ENCODE measurements at regions not wholly inside any gene's neighbourhood (a gene's known extent, or its start where the extent isn't known, plus 50 kb on each side); places are given as distances from the start of the nearest gene placed in this dataset.

DNA sequence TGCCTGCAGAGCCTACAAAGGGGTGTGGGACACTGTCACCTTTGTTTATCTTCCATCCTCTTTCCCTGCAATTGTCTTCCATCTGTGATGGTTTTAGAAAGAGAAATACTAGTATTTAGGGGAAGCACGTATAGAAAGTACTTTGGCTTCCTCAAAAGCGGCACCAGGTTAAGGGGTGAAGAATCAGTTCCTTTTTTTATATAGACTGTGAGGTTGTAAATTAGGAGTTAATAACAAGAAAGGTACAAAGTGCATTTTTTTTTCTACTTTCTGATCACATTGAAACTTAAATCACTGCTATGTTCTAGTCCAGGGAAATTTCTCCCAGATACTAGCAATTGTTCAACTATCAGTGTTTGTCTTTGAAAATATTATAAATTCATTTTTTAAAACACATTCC is 219.3 kb downstream of the CEMIP2 start:
- no TSS peak for BruUV-seq (replicated peaks)
- FAIRE-seq (no peak), DNase-seq (ENCODE audit: low read depth, low spot score) (no peak)
- H3K27me3 ChIP-seq (ENCODE audit: control insufficient read depth in 2 of 2, insufficient read depth in 2 of 2, low read length in 2 of 2): peaks cover 0 to 1% of the 10 kb centered on the region in 2 experiments
- no peak overlapping the region for H2AFZ ChIP-seq (ENCODE audit: low read depth, low read length)
- H3K27ac ChIP-seq (ENCODE audit: insufficient read depth, low read depth, low read length): no peak overlapping the region
- H3K4me3 ChIP-seq (replicated peaks in 1 of 3; ENCODE audit: insufficient read depth in 1 of 3, low read depth in 1 of 3, low read length in 3 of 3): no peak overlapping the region
- intact Hi-C loops (cut with micrococcal nuclease): no loop called here
- dilution Hi-C loops (cut with MboI; ENCODE audit: extremely low pct_ligation_motif_present, low sequenced_read_pairs): no loop called here
- H3K4me1 ChIP-seq (ENCODE audit: control insufficient read depth, extremely low read depth, insufficient read depth, low read length): no peaks in the 10 kb centered on the region
- CTCF ChIA-PET: no interaction called here
- no peak for TF ChIP-seq JUN (IDR thresholded peaks at IDR 0.05; ENCODE audit: borderline replicate concordance, insufficient read depth, insufficient read length, low read depth)
- TF ChIP-seq CTCF (IDR thresholded peaks at IDR 0.05; ENCODE audit: extremely low read depth in 1 of 2, insufficient read depth in 1 of 2, low read depth in 1 of 2, low read length in 2 of 2): no peak
- TF ChIP-seq EZH2 (IDR thresholded peaks at IDR 0.05; ENCODE audit: borderline replicate concordance, low read depth, low read length, severe bottlenecking): no peak
- no peak for TF ChIP-seq MYC (IDR thresholded peaks at IDR 0.05; ENCODE audit: low read depth, low read length)
- no peak for TF ChIP-seq POLR2A (IDR thresholded peaks at IDR 0.05; ENCODE audit: low read depth, low read length)
- TF ChIP-seq FOS (IDR thresholded peaks at IDR 0.05; ENCODE audit: borderline replicate concordance, insufficient read depth, low read length): no peak
- no peak for TF ChIP-seq MAX (IDR thresholded peaks at IDR 0.05; ENCODE audit: insufficient read depth, insufficient read length)
- H3K36me3 ChIP-seq (ENCODE audit: control insufficient read depth in 2 of 2, extremely low read depth in 1 of 2, insufficient read depth in 2 of 2, low read length in 2 of 2): no peaks in the 10 kb centered on the region
- H3K4me2 ChIP-seq (ENCODE audit: insufficient read depth, low read length): no peak overlapping the region
- H3K9ac ChIP-seq (replicated peaks; ENCODE audit: extremely low read depth, insufficient read depth, low read length): no peak overlapping the region
- H3K79me2 ChIP-seq (ENCODE audit: control insufficient read depth, insufficient read depth, low read length): no peaks in the 10 kb centered on the region
- no peaks in the 10 kb centered on the region for H3K9me3 ChIP-seq (replicated peaks; ENCODE audit: control insufficient read depth, insufficient read depth, low read length)
- no peaks in the 10 kb centered on the region for H3K9me1 ChIP-seq (replicated peaks; ENCODE audit: control insufficient read depth, extremely low read depth, insufficient read depth, low read length)
- POLR2A ChIA-PET: no interaction called here
- H4K20me1 ChIP-seq (replicated peaks; ENCODE audit: control insufficient read depth, extremely low read depth, insufficient read depth, low read length): no peaks in the 10 kb centered on the region

DNA sequence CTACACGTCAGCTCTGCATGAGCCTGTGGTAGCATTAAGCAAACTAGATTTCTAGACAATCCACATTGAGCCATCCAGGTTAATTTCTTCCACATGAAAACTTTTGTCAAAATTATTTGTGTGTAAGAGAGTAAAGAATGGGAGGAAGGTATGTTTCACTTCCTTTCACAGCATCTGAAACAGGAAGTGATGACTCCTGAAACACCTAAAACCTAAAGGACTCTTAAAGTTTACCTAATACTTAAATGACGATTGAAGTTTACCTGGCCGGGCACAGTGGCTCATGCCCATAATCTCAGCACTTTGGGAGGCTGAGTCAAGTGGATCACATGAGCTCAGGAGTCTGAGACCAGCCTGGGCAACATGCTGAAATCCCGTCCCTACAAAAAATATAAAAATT is 223.8 kb downstream of the CEMIP2 start:
- CTCF ChIA-PET: no interaction called here
- Histone ChIP-seq H4K20me1 (replicated peaks; ENCODE audit: control insufficient read depth, extremely low read depth, insufficient read depth, low read length) (no peaks in the 10 kb centered on the region), H3K27ac (ENCODE audit: insufficient read depth, low read depth, low read length) (no peak overlapping the region), H3K36me3 (ENCODE audit: control insufficient read depth in 2 of 2, extremely low read depth in 1 of 2, insufficient read depth in 2 of 2, low read length in 2 of 2) (no peaks in the 10 kb centered on the region), H3K79me2 (ENCODE audit: control insufficient read depth, insufficient read depth, low read length) (no peaks in the 10 kb centered on the region), H3K4me2 (ENCODE audit: insufficient read depth, low read length) (no peak overlapping the region), H3K27me3 (ENCODE audit: control insufficient read depth in 2 of 2, insufficient read depth in 2 of 2, low read length in 2 of 2) (peaks cover 0 to 3% of the 10 kb centered on the region in 2 experiments), H3K4me1 (ENCODE audit: control insufficient read depth, extremely low read depth, insufficient read depth, low read length) (no peaks in the 10 kb centered on the region), H3K9ac (replicated peaks; ENCODE audit: extremely low read depth, insufficient read depth, low read length) (no peak overlapping the region), H3K9me1 (replicated peaks; ENCODE audit: control insufficient read depth, extremely low read depth, insufficient read depth, low read length) (no peaks in the 10 kb centered on the region), H3K4me3 (replicated peaks in 1 of 3; ENCODE audit: insufficient read depth in 1 of 3, low read depth in 1 of 3, low read length in 3 of 3) (no peak overlapping the region), H3K9me3 (replicated peaks; ENCODE audit: control insufficient read depth, insufficient read depth, low read length) (no peaks in the 10 kb centered on the region), H2AFZ (ENCODE audit: low read depth, low read length) (no peak overlapping the region)
- POLR2A ChIA-PET: no interaction called here
- TF ChIP-seq MYC (IDR thresholded peaks at IDR 0.05; ENCODE audit: low read depth, low read length) (no peak), EZH2 (IDR thresholded peaks at IDR 0.05; ENCODE audit: borderline replicate concordance, low read depth, low read length, severe bottlenecking) (no peak), FOS (IDR thresholded peaks at IDR 0.05; ENCODE audit: borderline replicate concordance, insufficient read depth, low read length) (no peak), MAX (IDR thresholded peaks at IDR 0.05; ENCODE audit: insufficient read depth, insufficient read length) (no peak), GATA2 (IDR thresholded peaks at IDR 0.05; ENCODE audit: insufficient read depth, insufficient read length, low read depth, low read length) (no peak), POLR2AphosphoS5 (IDR thresholded peaks at IDR 0.05; ENCODE audit: insufficient read depth, low read depth, low read length) (no peak), JUN (IDR thresholded peaks at IDR 0.05; ENCODE audit: borderline replicate concordance, insufficient read depth, insufficient read length, low read depth) (no peak), POLR2A (IDR thresholded peaks at IDR 0.05; ENCODE audit: low read depth, low read length) (no peak), CTCF (IDR thresholded peaks at IDR 0.05; ENCODE audit: extremely low read depth in 1 of 2, insufficient read depth in 1 of 2, low read depth in 1 of 2, low read length in 2 of 2) (no peak)
- no peak for DNase-seq (ENCODE audit: low read depth, low spot score)
- dilution Hi-C loops (cut with MboI; ENCODE audit: extremely low pct_ligation_motif_present, low sequenced_read_pairs) (no loop called here), intact Hi-C loops (cut with micrococcal nuclease) (no loop called here)
- BruUV-seq (replicated peaks): no TSS peak
- FAIRE-seq: no peak

All from endothelial cell of umbilical vein (primary cell).